GM23338 (cell line): ENCODE measurements at regions not wholly inside any gene's neighbourhood (a gene's known extent, or its start where the extent isn't known, plus 50 kb on each side); places are given as distances from the start of the nearest gene placed in this dataset.

ENCODE experiments used
- ATAC-seq: fragments of 200-7000 bp; cut with Tn5 transposase; 3 replicates; pipeline ENCODE4 v1.9.1; 2020
- DNase-seq: peaks from one replicate; pipeline ENCODE4 v3.0.0-alpha.2; 2015; ENCODE audit warnings: low spot score
- H2AFZ ChIP-seq: fragments of 200-600 bp; sonication (generic); 2 replicates; pipeline ENCODE4 v1.8.0; 2016; ENCODE audit warnings: antibody characterized with exemption, mild to moderate bottlenecking, moderate library complexity
- H3F3A ChIP-seq: fragments of 200-600 bp; sonication (generic); replicated peaks from 2 replicates; pipeline ENCODE4 v1.8.0; 2017; ENCODE audit warnings: antibody characterized with exemption, mixed run types, low read depth
- H3K27ac ChIP-seq: fragments of 200-600 bp; sonication (generic); 2 replicates; pipeline ENCODE4 v1.6.1; 2016; ENCODE audit warnings: low read depth
- H3K27me3 ChIP-seq: fragments of 200-600 bp; sonication (generic); 2 replicates; pipeline ENCODE4 v1.8.0; 2016; ENCODE audit warnings: mild to moderate bottlenecking, mixed run types, moderate library complexity; ENCODE audit not compliant: insufficient read depth
- H3K36me3 ChIP-seq: fragments of 200-600 bp; sonication (generic); 2 replicates; pipeline ENCODE4 v1.8.0; 2016; ENCODE audit warnings: mild to moderate bottlenecking; ENCODE audit not compliant: insufficient read depth
- H3K4me1 ChIP-seq: fragments of 200-600 bp; sonication (generic); 2 replicates; pipeline ENCODE4 v1.8.0; 2016; ENCODE audit warnings: mild to moderate bottlenecking, moderate library complexity; ENCODE audit not compliant: insufficient read depth
- H3K4me2 ChIP-seq: fragments of 200-600 bp; sonication (generic); 2 replicates; pipeline ENCODE4 v1.7.1; 2017; ENCODE audit warnings: mixed run types
- H3K4me3 ChIP-seq: fragments of 200-600 bp; sonication (generic); 2 replicates; pipeline ENCODE4 v1.6.1; 2016; ENCODE audit warnings: mixed run types
- H3K79me2 ChIP-seq: fragments of 200-600 bp; sonication (generic); replicated peaks from 2 replicates; pipeline ENCODE4 v1.8.0; 2017; ENCODE audit warnings: mild to moderate bottlenecking; ENCODE audit not compliant: insufficient read depth
- H3K9me2 ChIP-seq: fragments of 200-600 bp; sonication (generic); 2 replicates; pipeline ENCODE4 v1.8.0; 2017; ENCODE audit not compliant: insufficient read depth
- H4K20me1 ChIP-seq: fragments of 200-600 bp; sonication (generic); replicated peaks from 2 replicates; pipeline ENCODE4 v1.8.0; 2017; ENCODE audit warnings: mild to moderate bottlenecking; ENCODE audit not compliant: insufficient read depth
- H3K27ac Mint-ChIP-seq: 2 replicates; pipeline ENCODE4 v1.8.0; 2020; ENCODE audit warnings: inconsistent platforms, mild to moderate bottlenecking, moderate library complexity, mixed read lengths
- H3K27me3 Mint-ChIP-seq: 3 replicates; pipeline ENCODE4 v1.8.0; 2022; ENCODE audit warnings: low read depth, mild to moderate bottlenecking, moderate library complexity, mixed read lengths, inconsistent platforms; ENCODE audit not compliant: insufficient read depth, poor library complexity
- H3K36me3 Mint-ChIP-seq: 3 replicates; pipeline ENCODE4 v1.8.0; 2021; ENCODE audit warnings: low read depth, mild to moderate bottlenecking, inconsistent platforms, moderate library complexity, mixed read lengths
- H3K4me1 Mint-ChIP-seq: 3 replicates; pipeline ENCODE4 v1.8.0; 2020; ENCODE audit warnings: mild to moderate bottlenecking, inconsistent platforms, mixed read lengths
- H3K4me3 Mint-ChIP-seq: 3 replicates; pipeline ENCODE4 v1.8.0; 2021; ENCODE audit warnings: moderate library complexity, mild to moderate bottlenecking, inconsistent platforms, mixed read lengths
- H3K9me3 Mint-ChIP-seq: 3 replicates; pipeline ENCODE4 v1.8.0; 2020; ENCODE audit warnings: moderate library complexity, mild to moderate bottlenecking, inconsistent platforms, mixed read lengths
- CTCF ChIP-seq, 2 experiments: fragments of 200-600 bp in 1 of 2; sonication (generic) in 1 of 2; conservative IDR thresholded peaks; 2 replicates each; pipeline versions ENCODE4 v1.5.1 to v1.6.1; 2016 to 2017; ENCODE audit warnings: antibody characterized with exemption in 2 of 2, low read depth in 2 of 2, mild to moderate bottlenecking in 2 of 2, moderate library complexity in 1 of 2
- EZH2phosphoT487 ChIP-seq: fragments of 200-600 bp; sonication (generic); IDR thresholded peaks from one replicate; pipeline ENCODE4 v1.8.1; 2018; ENCODE audit warnings: antibody characterized with exemption; ENCODE audit not compliant: unreplicated experiment
- NANOG ChIP-seq: IDR thresholded peaks from 2 replicates; pipeline ENCODE4 v1.6.1; 2016; ENCODE audit warnings: antibody characterized with exemption, borderline replicate concordance
- ZNF114 ChIP-seq: fragments of 250-450 bp; sonication (Bioruptor Pico); IDR thresholded peaks from 2 replicates; pipeline ENCODE4 v1.5.0; 2020; ENCODE audit warnings: mild to moderate bottlenecking, moderate library complexity
- ZNF331 ChIP-seq: fragments of 250-450 bp; sonication (Bioruptor Pico); IDR thresholded peaks from 2 replicates; pipeline ENCODE4 v1.5.0; 2020; ENCODE audit warnings: low read depth, mild to moderate bottlenecking, moderate library complexity
- ZNF462 ChIP-seq: fragments of 250-450 bp; sonication (Bioruptor Pico); IDR thresholded peaks from 2 replicates; pipeline ENCODE4 v1.5.0; 2020; ENCODE audit warnings: mild to moderate bottlenecking, moderate library complexity

- no peaks in the 10 kb centered on the region for H3K27me3 Mint-ChIP-seq
- ATAC-seq, result no peak
- Histone ChIP-seq H3K27me3 (no peaks in the 10 kb centered on the region), H3K9me2 (no peaks in the 10 kb centered on the region), H3K27ac (no peak overlapping the region), H3K4me3 (no peak overlapping the region), H3F3A (no peaks in the 10 kb centered on the region), H3K79me2 (no peaks in the 10 kb centered on the region), H4K20me1 (no peaks in the 10 kb centered on the region), H3K36me3 (no peaks in the 10 kb centered on the region), H3K4me1 (no peaks in the 10 kb centered on the region), H2AFZ (0 out of 2 replicates have a peak overlapping the region, but pooled peaks have one; percentile 19), H3K4me2 (no peak overlapping the region)
- peaks cover 9% of the 10 kb centered on the region; the same call in 2 of the 3 replicates for H3K9me3 Mint-ChIP-seq
- peaks cover 2% of the 10 kb centered on the region; the same call in 1 of the 3 replicates for H3K4me1 Mint-ChIP-seq
- H3K4me3 Mint-ChIP-seq, result no peak overlapping the region
- DNase-seq, result no peak
- no peak overlapping the region for H3K27ac Mint-ChIP-seq
- H3K36me3 Mint-ChIP-seq, result 0 out of 3 replicates have a peak, but pooled peaks cover 3% of the 10 kb centered on the region
- no peak for TF ChIP-seq NANOG
- TF ChIP-seq ZNF331 (CRISPR knock-in tag), result no peak
- no peak for TF ChIP-seq ZNF114 (CRISPR knock-in tag)
- TF ChIP-seq ZNF462 (CRISPR knock-in tag), result no peak
- no peak for TF ChIP-seq CTCF (conservative IDR thresholded peaks at IDR 0.05; ENCODE audit: low read depth in 2 of 2)
- TF ChIP-seq EZH2phosphoT487, result no peak
Measured at GRCh38 chr3:19641408-19641807, 292.6 kb downstream of the EFHB start.
